ENCODE measurements at regions not wholly inside any gene's neighbourhood (a gene's known extent, or its start where the extent isn't known, plus 50 kb on each side); places are given as distances from the start of the nearest gene placed in this dataset. TPM values are rescaled to one million over a fixed set of nuclear protein-coding genes. Genes with fewer than 3 reads are reported as not detected.
"Not testable (repeated sequence)": the region's sequence is repeated elsewhere in the genome, so short reads cannot be mapped to it uniquely, and the experiment has no call there.

- DNase-seq, result peak; percentile 46
These were observed 64.8 kb upstream of the METTL9 start for GRCh38 chr16:21534561-21534960.

DNA sequence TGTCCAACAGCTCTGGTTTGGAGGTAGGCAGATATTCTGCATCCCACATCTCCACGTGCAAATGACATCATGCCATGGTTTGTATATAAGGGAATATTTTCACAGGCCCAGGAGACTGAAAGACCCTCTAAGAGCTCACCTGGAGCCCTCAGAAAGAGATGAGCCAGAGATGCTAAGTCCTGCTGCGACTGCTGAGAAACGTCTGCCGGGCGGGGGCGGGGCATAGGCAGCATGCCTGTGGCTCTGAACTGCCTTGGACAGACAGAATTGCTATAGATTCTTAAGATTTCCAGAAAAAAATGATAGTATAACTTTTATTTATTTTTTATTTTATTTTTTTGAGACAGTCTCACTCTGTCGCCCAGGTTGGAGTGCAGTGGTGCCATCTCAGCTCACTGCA lies 64.2 kb upstream of the METTL9 start:
- not testable (repeated sequence) for DNase-seq

DNA sequence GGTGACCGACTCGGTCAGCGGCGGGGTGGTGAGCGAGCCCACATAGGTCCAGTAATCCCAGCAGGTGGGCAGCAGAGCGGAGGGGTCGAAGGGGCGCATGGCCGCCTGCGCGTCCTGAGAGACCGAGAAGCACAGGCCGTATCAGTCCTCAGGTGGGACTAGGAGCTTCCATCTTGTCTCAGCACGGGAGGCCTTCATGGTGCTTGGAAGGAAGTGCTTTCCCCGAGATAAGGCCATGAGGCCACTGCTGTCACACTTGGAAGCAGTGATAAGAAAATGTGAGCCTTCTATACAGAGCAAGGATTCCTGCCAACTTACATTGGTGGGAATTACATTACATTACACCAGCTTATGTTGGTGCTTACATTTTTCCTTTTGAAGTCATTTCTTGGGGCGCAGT lies 62.6 kb upstream of the METTL9 start:
- not testable (repeated sequence) for DNase-seq

- not testable (repeated sequence) for DNase-seq
These were observed 61.8 kb upstream of the METTL9 start for GRCh38 chr16:21537598-21537997.

- not testable (repeated sequence) for DNase-seq
These were observed 60.2 kb upstream of the METTL9 start for GRCh38 chr16:21539107-21539618.

DNA sequence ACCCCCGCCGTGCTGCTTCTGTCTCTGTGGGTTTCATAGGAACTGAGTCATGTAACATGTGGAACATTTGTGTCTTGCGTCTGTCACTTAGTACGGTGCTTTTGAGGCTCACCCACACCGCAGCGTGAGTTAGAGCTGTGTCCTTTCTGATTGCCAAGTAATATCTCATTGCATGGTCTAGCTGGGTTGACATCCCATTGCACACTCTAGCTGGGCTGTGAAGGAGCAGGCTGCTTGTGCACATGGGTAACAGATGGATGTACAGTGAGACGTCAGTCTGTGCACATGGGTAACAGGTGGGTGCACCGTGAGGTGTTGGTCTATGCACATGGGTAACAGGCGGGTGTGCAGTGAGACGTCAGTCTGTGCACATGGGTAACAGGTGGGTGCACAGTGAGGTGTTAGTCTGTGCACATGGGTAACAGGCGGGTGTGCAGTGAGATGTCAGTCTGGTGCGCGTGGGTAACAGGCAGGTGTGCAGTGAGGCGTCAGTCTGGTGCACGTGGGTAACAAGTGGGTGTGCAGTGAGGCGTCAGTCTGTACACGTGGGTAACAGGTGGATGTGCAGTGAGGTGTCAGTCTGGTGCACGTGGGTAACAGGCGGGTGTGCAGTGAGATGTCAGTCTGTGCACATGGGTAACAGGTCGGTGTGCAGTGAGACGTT lies 58.5 kb upstream of the METTL9 start:
- not testable (repeated sequence) for DNase-seq

- DNase-seq, result not testable (repeated sequence)
These were observed 57.7 kb upstream of the METTL9 start for GRCh38 chr16:21541611-21542051.

DNA sequence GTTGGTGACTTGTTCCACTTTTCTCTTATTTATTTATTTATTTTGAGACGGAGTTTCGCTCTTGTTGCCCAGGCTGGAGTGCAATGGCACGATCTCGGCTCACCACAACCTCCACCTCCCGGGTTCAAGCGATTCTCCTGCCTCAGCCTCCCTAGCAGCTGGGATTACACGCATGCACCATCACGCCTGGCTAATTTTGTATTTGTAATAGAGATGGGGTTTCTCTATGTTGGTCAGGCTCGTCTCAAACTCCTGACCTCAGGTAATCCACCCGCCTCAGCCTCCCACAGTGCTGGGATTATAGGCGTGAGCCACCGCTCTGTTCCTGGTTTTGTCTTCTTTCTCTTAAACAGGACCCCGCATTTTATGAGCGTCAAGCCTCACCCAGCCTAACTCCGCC lies 57.3 kb upstream of the METTL9 start:
- not testable (repeated sequence) for DNase-seq

GRCh38 chr16:21542491-21543124 lies 56.8 kb upstream of the METTL9 start:
- DNase-seq, result not testable (repeated sequence)

GRCh38 chr16:21543151-21543836 lies 56.1 kb upstream of the METTL9 start:
- DNase-seq, result not testable (repeated sequence)

DNA sequence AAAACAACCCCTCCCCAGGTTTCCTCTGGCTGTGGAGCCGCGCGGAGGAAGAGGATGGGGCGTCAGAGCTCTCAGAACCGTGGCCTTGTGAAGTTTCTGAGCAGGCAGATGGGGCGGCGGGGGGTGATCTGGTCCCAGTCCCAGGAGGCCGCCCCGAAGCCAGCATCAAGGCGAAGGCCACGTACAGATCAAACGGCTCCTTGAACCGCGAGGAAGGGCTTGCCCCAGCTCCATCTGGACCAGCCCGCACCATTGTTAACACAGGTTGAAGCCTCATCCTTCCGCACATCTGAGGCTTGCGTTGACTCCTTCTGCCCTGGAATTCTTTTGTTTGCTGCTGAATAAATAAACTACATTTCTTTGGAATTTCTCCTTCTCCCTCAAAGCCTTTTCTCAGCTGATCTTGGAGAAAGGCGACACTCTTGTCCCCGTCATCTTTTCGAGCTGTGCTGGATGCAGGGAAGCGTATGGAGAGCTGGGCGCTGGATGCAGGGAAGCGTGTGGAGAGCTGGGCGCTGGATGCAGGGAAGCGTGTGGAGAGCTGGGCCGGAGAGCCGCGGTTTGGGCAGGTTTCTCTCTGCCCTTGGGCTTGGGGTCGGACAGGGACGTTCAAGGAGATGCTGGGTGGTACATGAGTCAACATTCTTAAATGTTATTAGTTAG lies 53.6 kb upstream of the METTL9 start:
- DNase-seq, result not testable (repeated sequence)

GRCh38 chr16:21549396-21549795 lies 50.0 kb upstream of the METTL9 start:
- DNase-seq, result not testable (repeated sequence)

Small RNA genes lying in the stretch of these regions (small RNA-seq; reads per million reads assigned to genes)
- gene MIR3680-1 (ENCODE audit: low replicate concordance), result not detected
